Activated CD4-positive, alpha-beta memory T cell treated with anti-CD3 and anti-CD28 coated beads, Interleukin-2, amount 10 ng/mL, durations not matched to agents 7 days and 5 days (primary cell): ENCODE measurements at regions not wholly inside any gene's neighbourhood (a gene's known extent, or its start where the extent isn't known, plus 50 kb on each side); places are given as distances from the start of the nearest gene placed in this dataset.

ENCODE experiments used
- CTCF ChIA-PET: fragments of 350-600 bp; sonication (Branson Sonifier 250); formaldehyde crosslinking; loops from one replicate; lab custom pipeline; 2021; ENCODE audit warnings: antibody characterized with exemption, inconsistent platforms; lab: Charles Lee
- POLR2A ChIA-PET: fragments of 350-600 bp; sonication (Branson Sonifier 250); formaldehyde crosslinking; loops from one replicate; lab custom pipeline; 2021; ENCODE audit warnings: antibody characterized with exemption; lab: Charles Lee
- DNase-seq: peaks from one replicate; pipeline ENCODE4 v3.0.0-alpha.2; 2020
- H3K27ac Mint-ChIP-seq: one replicate; pipeline ENCODE4 v1.8.0; 2021; ENCODE audit warnings: mild to moderate bottlenecking, mixed read lengths
- H3K27me3 Mint-ChIP-seq: one replicate; pipeline ENCODE4 v1.8.0; 2021; ENCODE audit warnings: mixed read lengths
- H3K36me3 Mint-ChIP-seq: one replicate; pipeline ENCODE4 v1.8.0; 2021; ENCODE audit warnings: low read depth, mixed read lengths
- H3K4me1 Mint-ChIP-seq: one replicate; pipeline ENCODE4 v1.8.0; 2021; ENCODE audit warnings: mixed read lengths
- H3K4me3 Mint-ChIP-seq: one replicate; pipeline ENCODE4 v1.8.0; 2021; ENCODE audit warnings: mild to moderate bottlenecking, mixed read lengths
- H3K9me3 Mint-ChIP-seq: one replicate; pipeline ENCODE4 v1.8.0; 2021; ENCODE audit warnings: mixed read lengths

DNA sequence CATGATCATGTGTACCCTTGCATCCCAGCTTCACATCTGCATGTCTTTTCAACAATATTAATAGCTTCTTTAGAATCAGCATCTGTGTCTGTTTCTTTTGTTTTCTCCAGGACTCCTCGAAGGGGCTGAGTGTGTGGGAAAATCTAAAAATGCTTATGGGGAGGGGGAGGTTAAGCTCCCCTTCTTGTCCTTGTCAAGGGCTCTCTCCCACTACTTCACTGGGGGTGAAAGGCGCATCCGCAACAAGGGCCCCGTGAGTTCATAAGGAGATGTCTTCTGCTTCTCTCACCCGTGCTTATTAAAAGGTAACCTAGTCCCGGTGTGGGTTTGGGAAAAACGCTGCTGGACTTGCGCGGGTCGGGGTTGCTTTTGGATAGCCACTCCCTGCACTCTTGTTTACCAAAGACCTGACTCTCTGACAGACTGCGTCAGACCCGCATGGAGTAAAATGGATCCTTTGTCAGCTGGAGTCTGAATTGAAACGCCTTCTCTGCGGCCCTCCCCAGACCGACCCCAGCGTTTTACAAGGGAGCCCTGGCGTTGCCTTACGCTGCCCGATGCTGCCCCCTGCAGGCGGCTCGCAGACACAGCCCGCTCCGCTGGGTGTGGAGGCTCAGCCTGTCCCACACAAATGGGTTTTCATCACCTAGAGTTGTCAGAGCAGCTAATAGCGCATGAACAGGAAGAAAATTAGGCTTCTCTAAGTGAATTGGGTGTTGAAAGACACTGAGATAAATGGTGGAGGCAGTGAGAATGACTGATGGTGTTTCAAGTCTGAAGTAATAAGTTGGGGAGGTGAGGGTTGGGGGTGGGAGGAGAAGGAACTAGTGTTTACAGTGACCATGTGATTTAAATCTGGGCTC lies 53.8 kb downstream of the IER5 start:
- H3K9me3 Mint-ChIP-seq = no peaks in the 10 kb centered on the region
- H3K4me1 Mint-ChIP-seq = peaks cover 59% of the 10 kb centered on the region
- peaks cover 18% of the 10 kb centered on the region for H3K27me3 Mint-ChIP-seq
- peak overlapping the region; percentile 69 for H3K27ac Mint-ChIP-seq
- H3K4me3 Mint-ChIP-seq = peak overlapping the region; percentile 51
- POLR2A ChIA-PET = interaction anchor here (0.8 to 13.6 kb wide), 20 partner anchors 8 to 640 kb away, joined by 3 to 322 read pairs (median 11); partner anchors contain the start of genes ACBD6, IER5, MR1 and STX6
- H3K36me3 Mint-ChIP-seq = no peaks in the 10 kb centered on the region
- CTCF ChIA-PET = interaction anchor here (0.6 to 8.1 kb wide), 34 partner anchors 9 to 626 kb away, joined by 3 to 149 read pairs (median 9); partner anchors contain the start of genes IER5, MR1 and STX6
- peak; percentile 91 for DNase-seq

DNA sequence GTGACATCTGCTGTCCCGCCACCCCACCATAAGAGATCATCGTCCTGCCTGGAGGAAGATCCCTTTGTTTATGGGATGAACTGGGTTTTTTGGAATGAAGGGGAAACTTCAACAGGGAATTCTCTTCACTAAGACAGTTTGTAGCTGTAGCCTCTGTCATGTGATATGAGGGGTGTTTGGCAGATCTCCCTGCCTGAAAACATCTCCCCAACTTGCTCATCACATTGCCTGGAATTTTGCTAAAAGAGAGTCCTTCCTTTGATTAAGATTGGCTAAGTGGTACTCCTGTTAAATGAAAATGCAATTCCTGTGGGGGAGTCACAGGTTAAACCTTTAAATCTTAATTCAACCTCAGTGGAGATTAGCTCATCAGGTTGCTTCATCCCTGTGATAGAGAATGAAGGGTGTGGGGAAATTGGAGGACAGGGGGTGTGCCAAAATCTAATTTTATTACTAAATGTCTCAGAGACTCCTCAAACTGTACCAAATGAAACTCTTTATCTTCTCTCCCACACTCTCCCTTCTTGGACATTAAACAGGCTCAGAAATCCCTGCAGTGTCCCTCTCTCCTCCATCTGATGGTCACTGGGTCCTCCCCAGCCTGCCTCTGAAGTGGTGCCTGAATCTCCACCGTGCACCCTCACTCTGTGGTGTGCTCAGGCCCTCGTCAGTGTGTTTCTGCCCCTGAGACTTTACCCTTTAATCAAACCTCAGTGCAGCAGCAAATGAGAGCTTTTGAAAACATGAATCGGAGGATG lies 54.8 kb downstream of the IER5 start:
- CTCF ChIA-PET = interaction anchor here (0.6 to 8.1 kb wide), 21 partner anchors 8 to 262 kb away, joined by 3 to 149 read pairs (median 16); partner anchors contain the start of genes IER5, MR1 and STX6

DNA sequence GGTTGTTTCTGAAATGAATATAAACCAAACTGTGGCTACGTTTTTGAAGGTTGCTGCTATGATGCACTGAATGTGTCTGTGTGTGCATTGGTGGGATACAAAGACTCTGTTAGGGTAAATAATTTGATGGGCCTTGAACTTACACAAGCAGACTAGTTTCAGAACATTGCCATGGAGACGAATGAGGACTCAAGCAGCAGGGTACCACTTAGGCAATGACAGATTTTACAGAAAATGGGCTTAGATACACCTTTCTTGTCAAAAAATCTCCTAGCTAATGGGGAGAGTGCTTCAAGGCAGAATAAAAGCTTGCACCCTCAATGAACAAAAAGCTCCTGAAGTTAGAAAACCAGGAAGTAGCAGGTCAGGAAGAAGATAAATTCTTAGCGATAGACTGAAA lies 55.7 kb downstream of the IER5 start:
- ChIA-PET POLR2A (interaction anchor here (1.0 to 13.6 kb wide), 6 partner anchors 15 to 122 kb away, joined by 3 to 322 read pairs (median 18); partner anchors contain the start of genes IER5 and STX6), CTCF (interaction anchor here (1.0 to 8.1 kb wide), 12 partner anchors 12 to 263 kb away, joined by 3 to 149 read pairs (median 34); partner anchors contain the start of genes IER5, MR1 and STX6)
- peaks cover 21% of the 10 kb centered on the region for H3K27me3 Mint-ChIP-seq
- H3K27ac Mint-ChIP-seq = no peak overlapping the region
- H3K9me3 Mint-ChIP-seq = no peaks in the 10 kb centered on the region
- DNase-seq = no peak
- peaks cover 58% of the 10 kb centered on the region for H3K4me1 Mint-ChIP-seq
- H3K4me3 Mint-ChIP-seq = no peak overlapping the region
- H3K36me3 Mint-ChIP-seq = no peaks in the 10 kb centered on the region

More for the DNA sequence above, 54.8 kb downstream of the IER5 start:
- H3K27ac Mint-ChIP-seq = no peak overlapping the region
- no peaks in the 10 kb centered on the region for H3K36me3 Mint-ChIP-seq
- H3K4me1 Mint-ChIP-seq = peaks cover 59% of the 10 kb centered on the region
- H3K4me3 Mint-ChIP-seq = no peak overlapping the region
- no peak for DNase-seq
- no peaks in the 10 kb centered on the region for H3K9me3 Mint-ChIP-seq
- POLR2A ChIA-PET = interaction anchor here (0.9 to 13.6 kb wide), 10 partner anchors 16 to 641 kb away, joined by 3 to 322 read pairs (median 8); partner anchors contain the start of genes ACBD6 and IER5
- H3K27me3 Mint-ChIP-seq = peaks cover 21% of the 10 kb centered on the region

DNA sequence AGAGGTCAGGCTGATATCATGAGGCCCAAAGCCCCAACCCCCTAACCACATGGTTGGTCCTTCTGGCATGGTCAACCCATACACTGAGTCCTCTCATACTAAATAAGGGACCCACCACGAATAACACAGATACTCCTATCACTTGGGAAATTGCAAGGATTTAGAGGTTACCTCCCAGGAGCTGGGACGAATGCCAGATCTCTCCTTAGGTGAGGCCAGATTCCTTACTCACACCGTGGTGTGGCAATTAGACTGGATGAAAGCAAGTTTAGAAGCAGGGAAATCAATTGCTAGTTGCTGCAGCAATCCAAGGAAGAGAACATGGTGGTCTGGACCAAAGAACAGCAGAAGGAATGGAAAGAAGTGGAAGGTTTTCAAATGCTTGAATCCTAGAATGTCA lies 60.1 kb downstream of the IER5 start:
- Mint-ChIP-seq H3K4me3 (no peak overlapping the region), H3K9me3 (no peaks in the 10 kb centered on the region), H3K4me1 (peaks cover 62% of the 10 kb centered on the region), H3K27ac (peak overlapping the region; percentile 69), H3K27me3 (peaks cover 21% of the 10 kb centered on the region), H3K36me3 (no peaks in the 10 kb centered on the region)
- ChIA-PET CTCF (interaction anchor here (0.9 to 5.4 kb wide), 8 partner anchors 7 to 267 kb away, joined by 3 to 40 read pairs (median 5); partner anchors contain the start of gene IER5), POLR2A (interaction anchor here (1.0 to 4.0 kb wide), 9 partner anchors 8 to 115 kb away, joined by 3 to 43 read pairs (median 7); partner anchors contain the start of gene IER5)
- no peak for DNase-seq

DNA sequence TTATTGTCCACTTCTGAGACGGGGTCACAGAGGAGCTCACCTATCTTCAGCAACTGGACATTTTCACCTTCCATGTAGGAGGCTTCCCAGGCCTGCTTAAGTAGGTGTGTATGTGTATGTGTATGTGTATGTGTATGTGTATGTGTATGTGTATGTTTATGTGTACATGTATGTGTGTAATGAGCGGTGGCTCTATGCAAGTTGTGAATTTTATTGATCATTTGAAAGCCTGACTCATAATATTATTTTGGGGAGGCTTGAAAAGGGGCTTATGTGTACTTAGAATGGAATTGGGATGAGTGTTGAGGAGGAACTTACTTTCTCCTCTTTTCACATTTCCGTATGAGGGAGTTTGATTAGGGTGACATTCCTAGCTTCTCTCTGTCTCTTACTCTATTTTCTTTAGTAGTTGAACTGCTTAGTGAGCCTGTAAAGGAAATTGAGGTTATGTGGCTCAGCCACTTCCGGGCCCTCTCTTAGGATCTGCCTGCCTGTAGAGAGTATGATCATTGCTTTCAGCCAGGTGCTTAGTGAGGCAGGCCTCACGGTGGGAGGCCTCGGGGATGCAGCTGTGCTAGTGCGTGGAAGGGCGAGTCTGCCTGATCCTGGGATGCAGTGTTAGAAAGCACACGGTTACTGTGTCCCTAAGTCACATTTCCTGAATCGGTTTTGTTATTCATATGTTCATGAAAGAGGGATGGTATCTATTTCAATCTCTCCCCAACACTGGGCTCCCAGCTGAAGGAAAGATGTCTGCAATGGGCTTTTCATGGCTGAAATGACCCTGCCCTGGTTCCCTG lies 61.0 kb downstream of the IER5 start:
- Mint-ChIP-seq H3K27ac (peak overlapping the region; percentile 81), H3K4me1 (peaks cover 58% of the 10 kb centered on the region), H3K36me3 (peaks cover 3% of the 10 kb centered on the region), H3K9me3 (peaks cover 3% of the 10 kb centered on the region), H3K27me3 (peaks cover 15% of the 10 kb centered on the region), H3K4me3 (peak overlapping the region; percentile 18)
- peak; percentile 89 for DNase-seq
- ChIA-PET CTCF (interaction anchor here (0.6 to 5.4 kb wide), 12 partner anchors 8 to 126 kb away, joined by 3 to 40 read pairs (median 4); partner anchors contain the start of genes IER5 and MR1), POLR2A (interaction anchor here (0.7 to 4.0 kb wide), 15 partner anchors 8 to 127 kb away, joined by 3 to 43 read pairs (median 5); partner anchors contain the start of genes IER5 and STX6)

DNA sequence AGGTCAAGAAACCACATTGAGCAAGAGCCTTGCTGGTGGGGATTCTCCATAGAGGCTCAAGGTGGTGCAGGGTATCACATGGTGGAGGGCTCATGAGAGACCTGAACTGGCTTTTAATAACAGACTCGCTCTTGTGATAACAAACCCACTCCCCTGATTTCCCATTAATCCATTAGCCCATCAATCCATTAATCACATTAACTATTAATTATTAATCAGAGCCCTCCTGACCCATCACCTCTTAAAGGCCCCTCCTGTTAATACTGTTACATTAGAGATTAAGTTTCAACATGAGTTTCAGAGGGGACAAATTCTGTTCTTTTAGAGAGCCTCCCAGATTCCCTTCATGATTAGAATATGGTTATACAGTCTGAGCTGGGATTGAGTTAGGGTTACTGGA lies 61.8 kb downstream of the IER5 start:
- peaks cover 17% of the 10 kb centered on the region for H3K27me3 Mint-ChIP-seq
- no peak overlapping the region for H3K27ac Mint-ChIP-seq
- CTCF ChIA-PET = interaction anchor here (0.6 to 5.4 kb wide), 8 partner anchors 9 to 112 kb away, joined by 3 to 40 read pairs (median 6); no protein-coding TSS in a partner anchor
- peaks cover 3% of the 10 kb centered on the region for H3K36me3 Mint-ChIP-seq
- POLR2A ChIA-PET = interaction anchor here (0.6 to 4.0 kb wide), 11 partner anchors 8 to 128 kb away, joined by 3 to 43 read pairs (median 6); partner anchors contain the start of genes IER5 and STX6
- peaks cover 58% of the 10 kb centered on the region for H3K4me1 Mint-ChIP-seq
- H3K9me3 Mint-ChIP-seq = peaks cover 4% of the 10 kb centered on the region
- no peak overlapping the region for H3K4me3 Mint-ChIP-seq
- no peak for DNase-seq

DNA sequence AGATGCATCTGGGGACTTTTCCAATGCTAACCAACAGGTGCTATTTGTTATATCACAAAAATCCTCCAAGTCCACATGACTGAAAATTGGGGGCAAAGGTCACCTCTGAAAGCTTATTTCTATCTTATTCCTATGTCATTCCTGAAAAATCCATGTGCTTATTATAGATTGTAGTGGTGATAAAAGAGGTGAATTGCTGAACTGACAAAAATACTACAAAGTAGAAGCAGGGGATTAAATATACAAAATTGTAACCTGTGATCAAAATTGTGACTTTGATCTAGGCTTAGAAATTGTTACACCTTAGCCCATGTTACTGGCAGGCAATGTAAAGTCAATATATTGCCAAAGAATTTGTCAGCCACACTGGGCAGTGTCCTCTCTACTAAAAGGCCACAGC lies 62.3 kb downstream of the IER5 start:
- no peak overlapping the region for H3K27ac Mint-ChIP-seq
- DNase-seq = no peak
- no peak overlapping the region for H3K4me3 Mint-ChIP-seq
- ChIA-PET POLR2A (interaction anchor here (0.6 to 4.0 kb wide), 5 partner anchors 10 to 60 kb away, joined by 3 to 43 read pairs (median 16); partner anchors contain the start of gene IER5), CTCF (interaction anchor here (1.0 to 5.4 kb wide), 8 partner anchors 9 to 112 kb away, joined by 3 to 40 read pairs (median 4); no protein-coding TSS in a partner anchor)
- H3K27me3 Mint-ChIP-seq = peaks cover 16% of the 10 kb centered on the region
- peaks cover 4% of the 10 kb centered on the region for H3K9me3 Mint-ChIP-seq
- peaks cover 3% of the 10 kb centered on the region for H3K36me3 Mint-ChIP-seq
- H3K4me1 Mint-ChIP-seq = peaks cover 58% of the 10 kb centered on the region

DNA sequence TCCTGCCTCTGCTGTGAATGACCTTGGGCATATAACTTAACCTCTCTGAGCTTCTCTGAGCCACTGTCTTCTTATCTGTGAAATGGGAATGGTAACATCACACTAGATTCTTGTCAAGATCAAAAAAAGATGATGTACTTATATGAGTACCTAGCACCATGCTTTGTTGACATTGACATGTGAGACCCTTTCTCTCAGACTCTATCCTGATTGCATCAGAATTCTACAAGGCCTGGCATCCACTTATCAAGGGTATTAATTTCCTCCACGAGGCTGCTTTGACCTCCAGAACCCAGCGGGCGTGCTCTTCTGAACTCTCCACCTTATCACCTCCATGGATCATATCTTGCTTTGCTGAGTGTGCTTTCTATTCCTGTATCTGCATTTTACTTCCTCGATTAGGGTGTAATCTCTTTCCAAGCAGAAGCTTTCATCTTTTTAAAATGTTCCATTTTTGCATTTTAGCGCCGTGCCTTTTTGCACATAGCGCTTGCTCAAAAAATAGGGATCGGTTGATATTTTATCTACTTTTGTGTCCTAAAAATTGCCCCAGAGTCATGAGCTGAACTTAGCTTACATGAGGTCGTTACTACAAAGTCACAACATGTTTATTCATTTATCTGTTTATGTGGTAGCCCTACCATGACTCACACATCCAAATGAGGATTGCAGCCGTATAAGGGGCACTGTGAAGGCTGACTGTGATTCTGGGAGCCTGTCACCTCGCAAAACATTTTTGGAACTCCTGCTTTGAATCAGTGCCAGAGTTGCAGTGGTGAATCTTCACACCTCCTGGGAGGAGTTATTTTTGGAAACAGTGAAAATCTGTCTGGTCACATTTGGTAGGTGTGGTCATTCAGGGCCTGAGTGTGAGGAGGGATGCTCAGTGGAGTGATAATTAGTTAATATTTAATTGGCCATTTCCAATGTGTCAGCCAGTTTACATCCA lies 63.2 kb downstream of the IER5 start:
- Mint-ChIP-seq H3K36me3 (peaks cover 3% of the 10 kb centered on the region), H3K4me3 (no peak overlapping the region), H3K27me3 (peaks cover 20% of the 10 kb centered on the region), H3K4me1 (peaks cover 58% of the 10 kb centered on the region), H3K27ac (peak overlapping the region; percentile 46), H3K9me3 (peaks cover 4% of the 10 kb centered on the region)
- CTCF ChIA-PET = interaction anchor here (1.0 to 5.4 kb wide), 4 partner anchors 10 to 68 kb away, joined by 3 to 40 read pairs (median 7); no protein-coding TSS in a partner anchor
- no peak for DNase-seq
- POLR2A ChIA-PET = interaction anchor here (0.9 to 4.0 kb wide), 6 partner anchors 10 to 119 kb away, joined by 3 to 43 read pairs (median 6); partner anchors contain the start of genes IER5 and MR1

DNA sequence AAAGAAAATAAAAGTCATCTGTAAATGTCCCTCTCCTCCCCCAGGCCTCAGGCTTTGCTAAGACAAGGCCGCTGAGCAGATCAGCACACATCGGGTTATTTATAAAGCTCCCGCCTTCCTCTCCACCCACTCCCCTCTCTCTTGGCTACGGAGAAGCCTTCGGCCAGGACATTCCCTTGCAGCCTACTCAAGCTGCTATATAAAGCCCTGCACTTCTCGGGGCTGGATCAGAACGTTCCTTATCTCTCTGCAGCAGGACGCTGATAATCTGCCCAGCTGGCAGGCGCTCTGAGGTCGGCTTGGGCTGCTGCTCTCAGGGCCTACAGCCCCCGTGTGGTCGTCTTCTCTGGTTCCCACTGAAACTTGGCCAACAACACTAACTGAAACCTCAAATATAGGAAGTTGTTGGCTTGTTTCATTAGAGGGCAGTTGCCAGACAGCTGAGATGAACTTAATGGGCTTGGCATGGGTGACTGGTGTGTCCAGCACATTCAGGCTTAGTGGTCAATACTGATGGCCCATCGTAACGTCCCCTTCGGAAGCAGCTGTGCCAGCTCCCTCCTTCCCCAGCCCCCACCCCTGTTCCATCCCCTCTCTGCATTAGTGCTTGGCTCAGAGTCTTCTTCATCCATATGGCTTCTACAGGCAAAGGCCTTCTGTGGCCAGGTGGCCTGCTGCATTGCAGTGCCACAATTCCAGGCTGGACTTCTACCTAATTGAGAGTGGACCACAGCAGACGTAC lies 64.6 kb downstream of the IER5 start:
- CTCF ChIA-PET = interaction anchor here (1.8 to 5.4 kb wide), 4 partner anchors 11 to 271 kb away, joined by 4 to 40 read pairs (median 9); no protein-coding TSS in a partner anchor
- Mint-ChIP-seq H3K4me1 (peaks cover 51% of the 10 kb centered on the region), H3K36me3 (peaks cover 3% of the 10 kb centered on the region), H3K27ac (no peak overlapping the region), H3K4me3 (no peak overlapping the region), H3K27me3 (peaks cover 28% of the 10 kb centered on the region), H3K9me3 (peaks cover 4% of the 10 kb centered on the region)
- POLR2A ChIA-PET = interaction anchor here (1.2 to 2.2 kb wide), 2 partner anchors 35 to 64 kb away, joined by 3 to 7 read pairs; partner anchors contain the start of gene IER5
- DNase-seq = no peak

DNA sequence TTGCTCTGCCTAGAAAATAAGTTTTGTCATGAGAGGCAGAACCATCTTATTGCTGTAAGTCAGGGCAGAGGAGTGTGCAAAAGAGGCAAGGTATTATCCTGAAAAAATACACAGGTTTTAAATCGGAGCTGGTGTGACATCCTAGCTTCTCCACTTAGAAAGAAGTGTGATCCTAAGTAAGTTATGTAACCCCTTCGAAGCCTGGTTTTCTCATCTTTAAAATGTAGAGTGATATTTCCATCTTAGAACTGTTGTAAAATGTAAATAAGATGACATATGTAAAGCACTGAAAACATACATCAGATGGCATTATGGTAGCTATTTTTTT lies 65.1 kb downstream of the IER5 start:
- H3K4me1 Mint-ChIP-seq = peaks cover 52% of the 10 kb centered on the region
- H3K4me3 Mint-ChIP-seq = no peak overlapping the region
- H3K27ac Mint-ChIP-seq = no peak overlapping the region
- ChIA-PET POLR2A (interaction anchor here (1.2 to 2.2 kb wide), 2 partner anchors 36 to 65 kb away, joined by 3 to 7 read pairs; partner anchors contain the start of gene IER5), CTCF (interaction anchor here (1.8 to 5.4 kb wide), 4 partner anchors 10 to 272 kb away, joined by 4 to 40 read pairs (median 9); no protein-coding TSS in a partner anchor)
- no peak for DNase-seq
- peaks cover 28% of the 10 kb centered on the region for H3K27me3 Mint-ChIP-seq
- peaks cover 3% of the 10 kb centered on the region for H3K36me3 Mint-ChIP-seq
- peaks cover 4% of the 10 kb centered on the region for H3K9me3 Mint-ChIP-seq
